ENCODE measurements at regions not wholly inside any gene's neighbourhood (a gene's known extent, or its start where the extent isn't known, plus 50 kb on each side); places are given as distances from the start of the nearest gene placed in this dataset.
"Not testable (repeated sequence)": the region's sequence is repeated elsewhere in the genome, so short reads cannot be mapped to it uniquely, and the experiment has no call there.

- DNase-seq (ENCODE audit: low read depth in 2 of 2), result no peak
Measured at GRCh38 chr9:117938896-117939295, 234.7 kb downstream of the TLR4 start.

GRCh38 chr9:117944750-117945149, 240.5 kb downstream of the TLR4 start:
- DNase-seq (ENCODE audit: low read depth in 2 of 2), result not testable (repeated sequence)

- DNase-seq (ENCODE audit: low read depth in 2 of 2), result no peak
Measured at GRCh38 chr9:117945286-117945685, 241.1 kb downstream of the TLR4 start.

GRCh38 chr9:117951127-117951526, 246.9 kb downstream of the TLR4 start:
- DNase-seq (ENCODE audit: low read depth in 2 of 2), result no peak

GRCh38 chr9:117952581-117952980, 248.4 kb downstream of the TLR4 start:
- DNase-seq (ENCODE audit: low read depth in 2 of 2), result no peak

- DNase-seq (ENCODE audit: low read depth in 2 of 2), result no peak
Measured at GRCh38 chr9:117957267-117957666, 253.1 kb downstream of the TLR4 start.

- no peak for DNase-seq (ENCODE audit: low read depth in 2 of 2)
Measured at GRCh38 chr9:117958726-117959125, 254.5 kb downstream of the TLR4 start.

GRCh38 chr9:117963493-117964090, 259.4 kb downstream of the TLR4 start:
- DNase-seq (ENCODE audit: low read depth in 2 of 2), result no peak

GRCh38 chr9:117970276-117971050, 266.3 kb downstream of the TLR4 start:
- DNase-seq (ENCODE audit: low read depth in 2 of 2), result no peak

- no peak for DNase-seq (ENCODE audit: low read depth in 2 of 2)
Measured at GRCh38 chr9:117974108-117974507, 269.9 kb downstream of the TLR4 start.

GRCh38 chr9:117979914-117980313, 275.7 kb downstream of the TLR4 start:
- no peak for DNase-seq (ENCODE audit: low read depth in 2 of 2)

- DNase-seq (ENCODE audit: low read depth in 2 of 2), result no peak
Measured at GRCh38 chr9:117987945-117988344, 283.7 kb downstream of the TLR4 start.

GRCh38 chr9:117992006-117992405, 287.8 kb downstream of the TLR4 start:
- no peak for DNase-seq (ENCODE audit: low read depth in 2 of 2)

- no peak for DNase-seq (ENCODE audit: low read depth in 2 of 2)
Measured at GRCh38 chr9:118000581-118000980, 296.4 kb downstream of the TLR4 start.

GRCh38 chr9:118003240-118003639, 299.0 kb downstream of the TLR4 start:
- no peak for DNase-seq (ENCODE audit: low read depth in 2 of 2)

GRCh38 chr9:118008246-118008645, 304.0 kb downstream of the TLR4 start:
- DNase-seq (ENCODE audit: low read depth in 2 of 2), result no peak

GRCh38 chr9:118009614-118010013, 305.4 kb downstream of the TLR4 start:
- DNase-seq (ENCODE audit: low read depth in 2 of 2), result no peak

- DNase-seq (ENCODE audit: low read depth in 2 of 2), result no peak
Measured at GRCh38 chr9:118017607-118018122, 313.5 kb downstream of the TLR4 start.

- no peak for DNase-seq (ENCODE audit: low read depth in 2 of 2)
Measured at GRCh38 chr9:118023644-118024043, 319.4 kb downstream of the TLR4 start.

- no peak for DNase-seq (ENCODE audit: low read depth in 2 of 2)
Measured at GRCh38 chr9:118028225-118028624, 324.0 kb downstream of the TLR4 start.

- DNase-seq (ENCODE audit: low read depth in 2 of 2), result no peak
Measured at GRCh38 chr9:118029425-118029824, 325.2 kb downstream of the TLR4 start.

- DNase-seq (ENCODE audit: low read depth in 2 of 2), result no peak
Measured at GRCh38 chr9:118034701-118035100, 330.5 kb downstream of the TLR4 start.

GRCh38 chr9:118038713-118039112, 334.5 kb downstream of the TLR4 start:
- DNase-seq (ENCODE audit: low read depth in 2 of 2), result no peak
